Coronary artery (tissue), 2 donors: ENCODE measurements at regions not wholly inside any gene's neighbourhood (a gene's known extent, or its start where the extent isn't known, plus 50 kb on each side); places are given as distances from the start of the nearest gene placed in this dataset.

ENCODE experiments used
- DNase-seq: peaks from one replicate; pipeline ENCODE4 v3.0.0-alpha.2; 2017; ENCODE audit warnings: low spot score
- H3K27ac ChIP-seq, 2 donors: fragments of 200-600 bp; sonication (generic); one replicate each; pipeline ENCODE4 v1.5.1; 2016 to 2019
- H3K4me3 ChIP-seq: fragments of 200-600 bp; sonication (generic); 2 replicates; pipeline ENCODE4 v1.5.1; 2016; ENCODE audit warnings: mild to moderate bottlenecking, moderate library complexity
- TF ChIP-seq, protein P1 (sequence below): fragments of 200-600 bp; sonication (generic); IDR thresholded peaks from one replicate; pipeline ENCODE4 v1.5.1; 2019; ENCODE audit warnings: antibody characterized with exemption

DNA sequence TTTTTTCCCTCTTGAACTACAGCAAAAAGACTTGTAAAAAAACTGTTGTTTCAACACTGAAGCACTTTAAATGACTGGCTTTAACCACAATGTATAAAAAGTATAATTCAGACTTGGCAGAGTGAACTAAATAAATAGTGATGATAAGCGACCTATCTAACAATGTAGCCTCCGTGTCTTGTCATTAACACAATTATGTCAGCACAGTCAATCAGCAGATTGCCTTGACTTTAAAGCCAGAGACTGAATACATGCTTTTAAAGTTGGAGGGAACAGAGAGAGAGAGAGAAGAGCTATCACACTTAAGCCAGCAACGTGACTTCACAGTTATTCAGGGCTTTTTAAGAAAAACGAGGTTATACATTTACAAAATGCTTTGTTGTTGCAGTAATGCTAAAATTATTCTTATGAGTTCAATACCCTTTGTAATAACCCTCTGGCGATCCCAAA lies 378.1 kb downstream of the LMO4 start:
- Histone ChIP-seq H3K4me3 (no peak overlapping the region), H3K27ac (no peak overlapping the region)
- TF ChIP-seq, protein P1, sequence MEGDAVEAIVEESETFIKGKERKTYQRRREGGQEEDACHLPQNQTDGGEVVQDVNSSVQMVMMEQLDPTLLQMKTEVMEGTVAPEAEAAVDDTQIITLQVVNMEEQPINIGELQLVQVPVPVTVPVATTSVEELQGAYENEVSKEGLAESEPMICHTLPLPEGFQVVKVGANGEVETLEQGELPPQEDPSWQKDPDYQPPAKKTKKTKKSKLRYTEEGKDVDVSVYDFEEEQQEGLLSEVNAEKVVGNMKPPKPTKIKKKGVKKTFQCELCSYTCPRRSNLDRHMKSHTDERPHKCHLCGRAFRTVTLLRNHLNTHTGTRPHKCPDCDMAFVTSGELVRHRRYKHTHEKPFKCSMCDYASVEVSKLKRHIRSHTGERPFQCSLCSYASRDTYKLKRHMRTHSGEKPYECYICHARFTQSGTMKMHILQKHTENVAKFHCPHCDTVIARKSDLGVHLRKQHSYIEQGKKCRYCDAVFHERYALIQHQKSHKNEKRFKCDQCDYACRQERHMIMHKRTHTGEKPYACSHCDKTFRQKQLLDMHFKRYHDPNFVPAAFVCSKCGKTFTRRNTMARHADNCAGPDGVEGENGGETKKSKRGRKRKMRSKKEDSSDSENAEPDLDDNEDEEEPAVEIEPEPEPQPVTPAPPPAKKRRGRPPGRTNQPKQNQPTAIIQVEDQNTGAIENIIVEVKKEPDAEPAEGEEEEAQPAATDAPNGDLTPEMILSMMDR, result no peak
- DNase-seq, result no peak

DNA sequence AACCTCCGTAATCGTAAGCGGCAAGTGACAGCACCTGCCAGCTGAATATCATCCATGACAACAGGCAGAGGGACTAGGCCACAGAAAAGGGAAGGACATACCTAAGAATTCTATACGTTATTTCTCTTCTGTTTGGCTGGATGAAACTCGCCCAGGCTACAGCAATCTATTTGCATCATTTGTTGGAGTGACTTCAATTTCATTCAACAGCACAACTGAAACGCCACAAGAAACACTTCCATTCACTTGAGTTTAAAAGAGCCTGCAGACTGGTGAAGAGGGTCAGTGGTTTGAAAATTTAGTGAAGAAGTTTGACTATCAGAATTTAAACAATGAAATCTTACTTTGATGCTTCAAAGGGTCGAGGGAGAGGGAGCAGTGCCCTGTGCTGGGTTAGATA lies 378.7 kb downstream of the LMO4 start:
- TF ChIP-seq, protein P1, result no peak
- H3K27ac ChIP-seq, result no peak overlapping the region
- no peak overlapping the region for H3K4me3 ChIP-seq
- no peak for DNase-seq

DNA sequence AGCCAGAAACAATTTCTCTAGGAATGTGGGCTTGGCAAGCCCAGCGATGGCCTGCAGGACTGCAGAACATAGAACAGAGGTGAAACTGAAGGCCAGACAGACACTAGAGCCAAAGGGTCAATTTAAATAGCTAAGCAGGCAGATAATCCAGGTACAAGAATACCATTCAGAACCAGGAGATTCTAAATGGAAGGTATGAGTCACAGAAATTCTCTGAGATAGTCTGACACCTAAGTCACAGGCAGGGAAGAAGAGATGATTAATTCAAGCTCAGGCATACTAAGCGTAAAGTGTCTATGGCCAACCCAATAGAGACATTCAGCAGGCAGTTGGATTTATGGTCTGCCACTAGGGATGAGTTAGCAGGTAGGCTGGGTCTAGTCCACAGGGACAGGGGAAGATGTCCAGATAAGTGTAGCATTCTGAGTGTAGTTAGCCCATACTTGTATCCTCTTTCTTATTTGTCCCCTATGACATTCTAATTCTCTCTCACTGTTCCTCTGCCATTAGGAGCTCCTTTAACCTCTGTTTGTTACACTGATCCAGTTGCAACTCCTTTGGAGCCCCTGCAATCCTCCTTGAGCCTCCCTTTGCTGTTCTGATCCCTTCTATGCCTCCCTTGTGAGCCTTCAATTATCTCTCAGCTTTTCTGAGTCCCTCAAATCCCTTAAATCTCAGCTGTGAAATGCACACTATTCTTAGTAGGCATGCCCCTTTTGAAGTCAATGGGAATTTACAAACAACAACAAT lies 383.8 kb downstream of the LMO4 start:
- H3K4me3 ChIP-seq, result no peak overlapping the region
- TF ChIP-seq, protein P1, result no peak
- DNase-seq, result no peak
- no peak overlapping the region for H3K27ac ChIP-seq

DNA sequence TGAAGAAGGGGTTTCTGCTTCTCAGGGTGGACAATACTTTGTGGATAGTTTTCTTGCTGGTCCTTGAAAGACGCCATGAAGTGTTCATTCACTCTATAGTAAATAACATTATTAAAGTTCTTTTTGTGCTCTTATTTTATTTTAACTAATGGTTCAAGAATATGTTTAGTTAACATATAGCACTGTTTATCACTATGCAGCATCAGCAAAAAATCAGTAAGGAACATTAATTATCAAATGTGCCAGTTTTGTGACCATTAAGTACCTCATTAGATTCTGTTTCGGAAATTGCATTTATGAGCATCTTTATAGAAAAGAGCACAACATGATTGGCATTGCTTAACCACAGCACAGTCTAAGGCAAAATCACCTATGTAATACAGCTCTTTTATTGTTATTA lies 385.6 kb downstream of the LMO4 start:
- DNase-seq, result no peak
- no peak overlapping the region for H3K27ac ChIP-seq
- no peak overlapping the region for H3K4me3 ChIP-seq
- TF ChIP-seq, protein P1, result no peak

DNA sequence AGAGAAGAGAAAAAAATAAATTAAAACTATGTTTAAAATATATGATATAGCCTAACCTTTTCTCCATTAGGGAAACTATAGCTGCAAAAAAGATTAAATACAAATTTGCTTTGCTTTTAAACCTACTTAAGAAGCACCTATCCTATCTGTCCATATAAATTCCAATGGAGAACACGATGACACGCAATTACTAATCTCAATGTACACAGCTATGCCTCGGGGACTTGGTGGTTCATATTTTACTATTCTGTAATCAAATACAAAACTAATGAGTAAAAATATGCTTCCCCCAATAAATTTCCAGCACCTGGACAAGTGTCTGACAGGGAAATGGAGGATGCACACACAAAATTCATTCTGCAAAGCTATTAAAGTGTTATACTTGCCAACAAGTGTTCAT lies 386.4 kb downstream of the LMO4 start:
- H3K27ac ChIP-seq, result no peak overlapping the region
- TF ChIP-seq, protein P1, result no peak
- DNase-seq, result no peak
- no peak overlapping the region for H3K4me3 ChIP-seq

DNA sequence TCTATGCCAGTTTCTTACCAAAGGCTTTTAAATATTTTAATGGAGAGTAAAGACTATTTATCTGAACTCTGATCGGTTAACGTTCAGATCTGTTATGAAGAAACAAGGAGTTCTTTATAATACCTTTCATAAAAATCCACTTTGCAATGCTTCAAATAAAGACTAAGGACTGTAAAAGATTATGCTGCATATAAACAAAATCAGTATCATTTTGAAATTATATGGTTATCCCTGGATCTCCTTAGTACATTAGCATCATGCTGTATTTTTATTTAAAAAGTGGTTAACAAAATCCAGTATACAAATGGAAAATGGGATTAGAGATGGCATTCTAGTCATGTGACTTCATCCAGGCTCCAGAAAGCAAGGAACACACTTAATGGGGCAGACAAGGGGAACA lies 386.8 kb downstream of the LMO4 start:
- DNase-seq, result no peak
- H3K27ac ChIP-seq, result no peak overlapping the region
- TF ChIP-seq, protein P1, result no peak
- no peak overlapping the region for H3K4me3 ChIP-seq

DNA sequence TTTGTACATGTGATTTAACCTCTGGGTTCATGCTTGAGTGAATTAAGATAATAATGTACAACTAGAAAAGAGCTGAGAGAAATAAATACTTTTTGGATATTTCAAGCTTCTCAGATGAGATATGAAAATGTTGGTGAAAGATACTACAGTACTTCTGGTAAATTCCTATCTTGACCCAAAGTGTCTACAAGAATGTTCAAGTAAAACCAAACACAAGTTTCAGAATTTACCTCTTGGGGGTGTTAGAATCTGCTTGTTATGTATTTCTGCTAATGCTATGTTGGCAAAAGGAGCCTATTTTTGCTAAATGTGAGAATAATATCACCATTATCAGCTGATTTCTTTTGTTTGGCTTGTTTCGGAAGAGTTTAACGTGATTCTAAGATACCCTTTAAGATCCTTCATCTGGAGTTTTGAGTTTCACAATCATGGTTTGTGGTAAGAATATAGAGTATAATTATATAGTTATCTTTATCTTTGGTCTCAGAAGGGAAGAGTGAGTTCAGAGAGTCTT lies 388.5 kb downstream of the LMO4 start:
- TF ChIP-seq, protein P1, result no peak

More for the DNA sequence above, 388.5 kb downstream of the LMO4 start:
- Histone ChIP-seq H3K27ac (no peak overlapping the region), H3K4me3 (no peak overlapping the region)
- DNase-seq, result no peak
